ENCODE measurements at regions not wholly inside any gene's neighbourhood (a gene's known extent, or its start where the extent isn't known, plus 50 kb on each side); places are given as distances from the start of the nearest gene placed in this dataset.
A peak's percentile ranks its signal among the peaks of the same experiment; 100 is the strongest.
"Not testable (repeated sequence)": the region's sequence is repeated elsewhere in the genome, so short reads cannot be mapped to it uniquely, and the experiment has no call there.

DNA sequence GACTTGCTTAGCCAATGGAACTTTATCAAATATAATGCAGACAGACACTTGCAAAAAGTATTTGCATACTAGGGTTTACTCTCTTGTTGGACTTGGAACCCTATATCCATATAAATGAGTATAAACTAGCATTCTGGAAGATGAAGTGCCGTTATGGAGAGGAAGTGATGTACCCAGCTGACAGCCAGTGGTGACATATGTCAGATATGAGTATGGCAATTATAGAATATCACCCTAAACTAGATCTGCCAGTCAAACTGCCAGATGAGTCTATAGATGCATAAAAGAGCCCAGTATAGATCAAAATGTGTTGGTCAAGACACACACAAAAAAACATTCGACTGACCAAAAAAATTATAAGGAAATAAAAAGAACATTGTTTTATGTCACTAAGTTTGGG lies 739.3 kb downstream of the PLA2G4A start:
- Histone ChIP-seq H2BK120ac (ENCODE audit: low read depth, low read length) (no peak overlapping the region), H4K8ac (ENCODE audit: low read depth, low read length) (no peak overlapping the region), H3K4me2 (ENCODE audit: low read length) (no peak overlapping the region), H3K4me3 (ENCODE audit: low read length) (no peak overlapping the region), H3K36me3 (ENCODE audit: control insufficient read depth, insufficient read depth, low read length) (no peaks in the 10 kb centered on the region), H2BK15ac (replicated peaks; ENCODE audit: low read depth) (no peak overlapping the region), H3K18ac (ENCODE audit: low read length) (no peak overlapping the region), H3K79me1 (ENCODE audit: low read length) (no peaks in the 10 kb centered on the region), H4K5ac (ENCODE audit: low read length) (no peak overlapping the region), H2BK5ac (ENCODE audit: low read length) (no peak overlapping the region), H3K9ac (ENCODE audit: low read length) (no peak overlapping the region), H3K4ac (ENCODE audit: low read depth, low read length) (no peak overlapping the region), H3K27me3 (ENCODE audit: insufficient read depth, low read length, poor library complexity) (no peaks in the 10 kb centered on the region), H2AK5ac (ENCODE audit: low read length) (no peak overlapping the region), H3K4me1 (ENCODE audit: control insufficient read depth, low read depth, low read length) (no peaks in the 10 kb centered on the region), H3K23ac (ENCODE audit: low read length) (no peak overlapping the region), H3K56ac (ENCODE audit: low read length) (no peak overlapping the region), H3K27ac (ENCODE audit: low read depth, low read length) (no peak overlapping the region), H3K79me2 (ENCODE audit: control insufficient read depth, insufficient read depth, low read length) (no peaks in the 10 kb centered on the region)
- no peak for DNase-seq
- no CpG with 5 or more reads among the region's 2 CpGs for WGBS (ENCODE audit: extremely low coverage, insufficient coverage, low lambda C conversion rate)

DNA sequence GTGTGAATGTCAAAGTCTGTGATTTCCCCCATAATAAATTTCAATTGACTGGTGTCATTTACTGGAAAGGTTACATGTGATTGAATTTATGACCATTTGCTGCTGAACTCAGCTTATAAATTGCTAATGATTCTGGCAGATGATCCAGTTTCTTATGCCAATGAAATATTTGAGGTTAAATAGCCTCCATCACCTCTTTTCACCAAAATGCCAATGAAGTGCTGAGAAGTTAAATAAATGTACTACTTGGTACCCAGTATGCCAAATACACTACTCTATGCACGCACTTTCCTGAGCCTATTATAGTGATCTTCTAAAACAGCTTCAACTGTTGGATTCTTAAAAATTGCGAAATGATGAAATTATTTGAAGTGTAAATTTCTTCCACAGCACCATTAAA lies 741.4 kb downstream of the PLA2G4A start:
- Histone ChIP-seq H3K4ac (ENCODE audit: low read depth, low read length) (no peak overlapping the region), H2BK15ac (replicated peaks; ENCODE audit: low read depth) (no peak overlapping the region), H3K79me1 (ENCODE audit: low read length) (no peaks in the 10 kb centered on the region), H3K9ac (ENCODE audit: low read length) (no peak overlapping the region), H2BK5ac (ENCODE audit: low read length) (no peak overlapping the region), H4K8ac (ENCODE audit: low read depth, low read length) (no peak overlapping the region), H3K27me3 (ENCODE audit: insufficient read depth, low read length, poor library complexity) (no peaks in the 10 kb centered on the region), H3K18ac (ENCODE audit: low read length) (no peak overlapping the region), H3K23ac (ENCODE audit: low read length) (no peak overlapping the region), H3K56ac (ENCODE audit: low read length) (no peak overlapping the region), H2BK120ac (ENCODE audit: low read depth, low read length) (no peak overlapping the region), H3K4me1 (ENCODE audit: control insufficient read depth, low read depth, low read length) (no peaks in the 10 kb centered on the region), H3K36me3 (ENCODE audit: control insufficient read depth, insufficient read depth, low read length) (no peaks in the 10 kb centered on the region), H3K4me3 (ENCODE audit: low read length) (no peak overlapping the region), H2AK5ac (ENCODE audit: low read length) (no peak overlapping the region), H4K5ac (ENCODE audit: low read length) (no peak overlapping the region), H3K4me2 (ENCODE audit: low read length) (no peak overlapping the region), H3K79me2 (ENCODE audit: control insufficient read depth, insufficient read depth, low read length) (no peaks in the 10 kb centered on the region), H3K27ac (ENCODE audit: low read depth, low read length) (no peak overlapping the region)
- no peak for DNase-seq
- no CpG with 5 or more reads among the region's 2 CpGs for WGBS (ENCODE audit: extremely low coverage, insufficient coverage, low lambda C conversion rate)

DNA sequence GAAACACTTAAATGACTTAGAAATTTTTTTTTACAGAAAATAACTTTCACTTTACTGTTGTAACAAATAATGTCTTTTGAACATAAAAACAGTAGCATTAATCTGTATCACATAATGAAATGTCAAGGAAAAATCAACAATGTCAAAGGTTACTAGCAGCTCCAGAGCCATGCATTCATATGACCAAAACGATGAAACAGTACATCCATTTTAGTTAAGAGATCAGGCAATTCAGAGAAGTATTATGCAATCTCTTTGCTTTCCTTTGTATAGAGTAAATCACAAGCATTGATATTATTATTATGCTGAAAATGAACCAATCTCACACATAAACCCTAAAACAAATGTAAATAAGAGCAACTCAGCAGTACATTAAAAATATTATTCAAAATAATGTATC lies 748.9 kb downstream of the PLA2G4A start:
- Histone ChIP-seq H3K79me1 (ENCODE audit: low read length) (no peaks in the 10 kb centered on the region), H2BK5ac (ENCODE audit: low read length) (no peak overlapping the region), H4K5ac (ENCODE audit: low read length) (no peak overlapping the region), H2BK120ac (ENCODE audit: low read depth, low read length) (no peak overlapping the region), H3K4me1 (ENCODE audit: control insufficient read depth, low read depth, low read length) (no peaks in the 10 kb centered on the region), H3K9ac (ENCODE audit: low read length) (no peak overlapping the region), H2BK15ac (replicated peaks; ENCODE audit: low read depth) (no peak overlapping the region), H4K8ac (ENCODE audit: low read depth, low read length) (no peak overlapping the region), H3K27ac (ENCODE audit: low read depth, low read length) (no peak overlapping the region), H3K4ac (ENCODE audit: low read depth, low read length) (no peak overlapping the region), H3K4me3 (ENCODE audit: low read length) (no peak overlapping the region), H3K4me2 (ENCODE audit: low read length) (no peak overlapping the region), H2AK5ac (ENCODE audit: low read length) (no peak overlapping the region), H3K18ac (ENCODE audit: low read length) (no peak overlapping the region), H3K56ac (ENCODE audit: low read length) (no peak overlapping the region), H3K36me3 (ENCODE audit: control insufficient read depth, insufficient read depth, low read length) (no peaks in the 10 kb centered on the region), H3K27me3 (ENCODE audit: insufficient read depth, low read length, poor library complexity) (no peaks in the 10 kb centered on the region), H3K79me2 (ENCODE audit: control insufficient read depth, insufficient read depth, low read length) (no peaks in the 10 kb centered on the region), H3K23ac (ENCODE audit: low read length) (no peak overlapping the region)
- DNase-seq = no peak
- WGBS (ENCODE audit: extremely low coverage, insufficient coverage, low lambda C conversion rate) = no CpG with 5 or more reads among the region's 1 CpG

DNA sequence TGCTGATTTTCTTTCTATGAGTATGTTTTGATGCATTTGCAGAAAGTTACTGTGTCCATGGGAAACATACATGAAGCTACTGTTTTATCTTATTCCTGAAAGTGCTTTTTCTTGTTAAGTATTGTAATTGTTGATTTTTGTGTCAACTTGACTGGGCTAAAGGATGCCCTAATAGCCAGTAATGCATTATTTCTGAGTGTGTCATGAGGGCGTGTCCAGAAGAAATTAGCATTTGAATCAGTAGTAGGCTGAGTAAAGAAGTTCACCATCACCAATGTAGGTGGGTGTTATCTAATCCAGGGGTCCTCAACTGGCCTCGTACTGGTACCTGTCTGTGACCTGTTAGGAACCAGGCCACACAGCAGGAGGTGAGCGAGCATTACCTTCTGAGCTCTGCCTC lies 760.2 kb downstream of the PLA2G4A start:
- no peak overlapping the region for H2BK120ac ChIP-seq (ENCODE audit: low read depth, low read length)
- H4K5ac ChIP-seq (ENCODE audit: low read length) = no peak overlapping the region
- H4K8ac ChIP-seq (ENCODE audit: low read depth, low read length) = no peak overlapping the region
- H3K79me1 ChIP-seq (ENCODE audit: low read length) = no peaks in the 10 kb centered on the region
- peak; percentile 13 for DNase-seq
- no peak overlapping the region for H3K27ac ChIP-seq (ENCODE audit: low read depth, low read length)
- no peaks in the 10 kb centered on the region for H3K4me1 ChIP-seq (ENCODE audit: control insufficient read depth, low read depth, low read length)
- H3K56ac ChIP-seq (ENCODE audit: low read length) = no peak overlapping the region
- H3K4me2 ChIP-seq (ENCODE audit: low read length) = no peak overlapping the region
- H3K23ac ChIP-seq (ENCODE audit: low read length) = no peak overlapping the region
- no peaks in the 10 kb centered on the region for H3K79me2 ChIP-seq (ENCODE audit: control insufficient read depth, insufficient read depth, low read length)
- no CpG with 5 or more reads among the region's 3 CpGs for WGBS (ENCODE audit: extremely low coverage, insufficient coverage, low lambda C conversion rate)
- H2AK5ac ChIP-seq (ENCODE audit: low read length) = no peak overlapping the region
- no peak overlapping the region for H3K4ac ChIP-seq (ENCODE audit: low read depth, low read length)
- no peak overlapping the region for H2BK15ac ChIP-seq (replicated peaks; ENCODE audit: low read depth)
- H3K36me3 ChIP-seq (ENCODE audit: control insufficient read depth, insufficient read depth, low read length) = no peaks in the 10 kb centered on the region
- H3K27me3 ChIP-seq (ENCODE audit: insufficient read depth, low read length, poor library complexity) = no peaks in the 10 kb centered on the region
- H2BK5ac ChIP-seq (ENCODE audit: low read length) = no peak overlapping the region
- H3K4me3 ChIP-seq (ENCODE audit: low read length) = no peak overlapping the region
- H3K9ac ChIP-seq (ENCODE audit: low read length) = no peak overlapping the region
- H3K18ac ChIP-seq (ENCODE audit: low read length) = no peak overlapping the region

DNA sequence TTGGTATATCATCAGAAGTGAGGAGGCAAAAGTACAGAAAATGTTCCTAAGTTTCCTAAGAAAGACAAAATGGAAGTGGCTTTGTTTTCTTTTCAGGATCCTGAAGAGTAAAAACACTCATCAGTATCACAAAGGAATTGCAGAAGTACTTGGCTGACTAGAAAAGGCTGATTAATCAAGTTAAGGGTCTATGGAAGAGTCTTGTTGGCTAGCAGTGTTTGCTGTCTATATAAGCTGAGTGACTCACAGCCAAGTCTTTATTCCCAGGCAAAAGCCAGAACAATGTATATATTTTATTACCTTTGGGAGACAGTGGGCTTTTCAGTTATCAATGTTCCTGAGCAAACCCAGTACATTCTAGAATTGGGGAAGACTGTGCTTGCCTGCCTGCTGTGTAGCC lies 777.0 kb downstream of the PLA2G4A start:
- Histone ChIP-seq H3K18ac (ENCODE audit: low read length) (no peak overlapping the region), H4K8ac (ENCODE audit: low read depth, low read length) (no peak overlapping the region), H3K23ac (ENCODE audit: low read length) (no peak overlapping the region), H3K9ac (ENCODE audit: low read length) (no peak overlapping the region), H3K4ac (ENCODE audit: low read depth, low read length) (no peak overlapping the region), H3K36me3 (ENCODE audit: control insufficient read depth, insufficient read depth, low read length) (no peaks in the 10 kb centered on the region), H3K79me1 (ENCODE audit: low read length) (no peaks in the 10 kb centered on the region), H2AK5ac (ENCODE audit: low read length) (no peak overlapping the region), H3K56ac (ENCODE audit: low read length) (no peak overlapping the region), H3K27me3 (ENCODE audit: insufficient read depth, low read length, poor library complexity) (no peaks in the 10 kb centered on the region), H3K27ac (ENCODE audit: low read depth, low read length) (no peak overlapping the region), H3K79me2 (ENCODE audit: control insufficient read depth, insufficient read depth, low read length) (no peaks in the 10 kb centered on the region), H2BK120ac (ENCODE audit: low read depth, low read length) (no peak overlapping the region), H2BK15ac (replicated peaks; ENCODE audit: low read depth) (no peak overlapping the region), H4K5ac (ENCODE audit: low read length) (no peak overlapping the region), H2BK5ac (ENCODE audit: low read length) (no peak overlapping the region), H3K4me2 (ENCODE audit: low read length) (no peak overlapping the region), H3K4me3 (ENCODE audit: low read length) (no peak overlapping the region), H3K4me1 (ENCODE audit: control insufficient read depth, low read depth, low read length) (no peaks in the 10 kb centered on the region)
- no peak for DNase-seq

DNA sequence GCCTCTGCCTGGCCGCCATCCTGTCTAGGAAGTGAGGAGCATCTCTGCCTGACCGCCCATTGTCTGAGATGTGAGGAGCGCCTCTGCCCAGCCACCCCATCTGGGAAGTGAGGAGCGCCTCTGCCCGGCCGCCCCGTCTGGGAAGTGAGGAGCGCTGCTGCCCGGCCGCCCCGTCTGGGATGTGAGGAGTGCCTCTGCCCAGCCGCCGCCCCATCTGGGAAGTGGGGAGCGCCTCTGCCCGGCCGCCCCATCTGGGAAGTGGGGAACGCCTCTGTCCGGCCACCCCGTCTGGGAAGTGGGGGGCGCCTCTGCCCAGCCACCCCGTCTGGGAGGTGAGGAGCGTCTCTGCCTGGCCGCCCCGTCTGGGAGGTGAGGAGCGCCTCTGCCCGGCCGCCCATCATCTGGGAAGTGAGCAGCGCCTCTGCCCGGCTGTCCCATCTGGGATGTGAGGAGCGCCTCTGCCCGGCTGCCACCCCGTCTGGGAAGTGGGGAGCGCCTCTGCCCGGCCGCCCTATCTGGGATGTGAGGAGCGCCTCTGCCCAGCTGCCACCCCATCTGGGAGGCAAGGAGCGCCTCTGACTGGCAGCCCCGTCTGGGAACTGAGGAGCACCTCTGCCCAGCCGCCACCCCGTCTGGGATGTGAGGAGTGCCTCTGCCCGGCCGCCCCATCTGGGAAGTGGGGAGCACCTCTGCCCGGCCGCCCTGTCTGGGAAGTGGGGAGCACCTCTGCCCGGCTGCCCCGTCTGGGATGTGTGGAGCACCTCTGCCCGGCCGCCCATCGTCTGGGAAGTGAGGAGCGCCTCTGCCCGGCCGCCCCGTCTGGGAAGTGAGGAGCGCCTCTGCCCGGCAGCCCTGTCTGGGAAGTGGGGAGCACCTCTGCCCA lies 787.3 kb downstream of the PLA2G4A start:
- not testable (repeated sequence) for H3K36me3 ChIP-seq (ENCODE audit: control insufficient read depth, insufficient read depth, low read length); H3K79me1 ChIP-seq (ENCODE audit: low read length); H3K79me2 ChIP-seq (ENCODE audit: control insufficient read depth, insufficient read depth, low read length); H3K4ac ChIP-seq (ENCODE audit: low read depth, low read length); H3K27ac ChIP-seq (ENCODE audit: low read depth, low read length); H3K56ac ChIP-seq (ENCODE audit: low read length); H2AK5ac ChIP-seq (ENCODE audit: low read length); H3K4me2 ChIP-seq (ENCODE audit: low read length); H3K27me3 ChIP-seq (ENCODE audit: insufficient read depth, low read length, poor library complexity); H3K4me1 ChIP-seq (ENCODE audit: control insufficient read depth, low read depth, low read length); DNase-seq; H3K4me3 ChIP-seq (ENCODE audit: low read length); H3K9ac ChIP-seq (ENCODE audit: low read length); H4K5ac ChIP-seq (ENCODE audit: low read length); H4K8ac ChIP-seq (ENCODE audit: low read depth, low read length); H3K23ac ChIP-seq (ENCODE audit: low read length); H2BK5ac ChIP-seq (ENCODE audit: low read length); H2BK120ac ChIP-seq (ENCODE audit: low read depth, low read length); H2BK15ac ChIP-seq (replicated peaks; ENCODE audit: low read depth); H3K18ac ChIP-seq (ENCODE audit: low read length)
- WGBS (ENCODE audit: extremely low coverage, insufficient coverage, low lambda C conversion rate) = no CpG with 5 or more reads among the region's 55 CpGs
